SJCRH30 (cell line): ENCODE measurements at regions not wholly inside any gene's neighbourhood (a gene's known extent, or its start where the extent isn't known, plus 50 kb on each side); places are given as distances from the start of the nearest gene placed in this dataset.

Experiments used
- DNase-seq, 2 experiments: peaks; one replicate each; pipeline ENCODE4 v3.0.0-alpha.2; 2015 to 2020
- H3K27ac ChIP-seq: fragments of 250-450 bp; sonication (Bioruptor Pico); 2 replicates; pipeline ENCODE4 v1.5.1; 2020; ENCODE audit warnings: mild to moderate bottlenecking, moderate library complexity
- H3K27me3 ChIP-seq: fragments of 250-450 bp; sonication (Bioruptor Pico); 2 replicates; pipeline ENCODE4 v1.5.1; 2020; ENCODE audit warnings: mild to moderate bottlenecking, moderate library complexity
- H3K36me3 ChIP-seq: fragments of 250-450 bp; sonication (Bioruptor Pico); 2 replicates; pipeline ENCODE4 v1.5.1; 2020; ENCODE audit warnings: mild to moderate bottlenecking, moderate library complexity
- H3K4me1 ChIP-seq: fragments of 250-450 bp; sonication (Bioruptor Pico); 2 replicates; pipeline ENCODE4 v1.5.1; 2020; ENCODE audit warnings: mild to moderate bottlenecking, moderate library complexity
- H3K4me3 ChIP-seq: fragments of 250-450 bp; sonication (Bioruptor Pico); 2 replicates; pipeline ENCODE4 v1.5.1; 2020; ENCODE audit warnings: mild to moderate bottlenecking, moderate library complexity
- H3K9me3 ChIP-seq: fragments of 250-450 bp; sonication (Bioruptor Pico); replicated peaks from 2 replicates; pipeline ENCODE4 v1.5.1; 2020; ENCODE audit warnings: mild to moderate bottlenecking, moderate library complexity

GRCh38 chr1:218679391-218679790 is 334.3 kb downstream of the TGFB2 start:
- peaks cover 11% of the 10 kb centered on the region; the same call in 1 of the 2 replicates for H3K9me3 ChIP-seq
- no peaks in the 10 kb centered on the region for H3K36me3 ChIP-seq
- H3K27me3 ChIP-seq, result no peaks in the 10 kb centered on the region
- peaks cover 22% of the 10 kb centered on the region for H3K4me1 ChIP-seq
- no peak overlapping the region for H3K4me3 ChIP-seq
- no peak for DNase-seq
- H3K27ac ChIP-seq, result no peak overlapping the region

GRCh38 chr1:218679988-218680748 is 335.0 kb downstream of the TGFB2 start:
- no peaks in the 10 kb centered on the region for H3K36me3 ChIP-seq
- peaks cover 11% of the 10 kb centered on the region; the same call in 1 of the 2 replicates for H3K9me3 ChIP-seq
- H3K27me3 ChIP-seq, result no peaks in the 10 kb centered on the region
- H3K4me3 ChIP-seq, result no peak overlapping the region
- H3K4me1 ChIP-seq, result peaks cover 17% of the 10 kb centered on the region
- no peak for DNase-seq
- no peak overlapping the region for H3K27ac ChIP-seq

GRCh38 chr1:218683242-218683641 is 338.1 kb downstream of the TGFB2 start:
- Histone ChIP-seq H3K36me3 (no peaks in the 10 kb centered on the region), H3K9me3 (peaks cover 16% of the 10 kb centered on the region; the same call in 1 of the 2 replicates), H3K4me1 (no peaks in the 10 kb centered on the region), H3K27me3 (no peaks in the 10 kb centered on the region), H3K27ac (no peak overlapping the region), H3K4me3 (no peak overlapping the region)
- no peak for DNase-seq

- H3K27ac ChIP-seq, result no peak overlapping the region
- no peaks in the 10 kb centered on the region for H3K4me1 ChIP-seq
- H3K36me3 ChIP-seq, result no peaks in the 10 kb centered on the region
- no peaks in the 10 kb centered on the region for H3K27me3 ChIP-seq
- DNase-seq, result no peak
- no peak overlapping the region for H3K4me3 ChIP-seq
- H3K9me3 ChIP-seq, result peaks cover 14% of the 10 kb centered on the region; the same call in 1 of the 2 replicates
Measured at GRCh38 chr1:218686258-218686657, 341.1 kb downstream of the TGFB2 start.

- H3K27me3 ChIP-seq, result no peaks in the 10 kb centered on the region
- H3K4me3 ChIP-seq, result no peak overlapping the region
- H3K9me3 ChIP-seq, result peaks cover 9% of the 10 kb centered on the region; the same call in 1 of the 2 replicates
- no peaks in the 10 kb centered on the region for H3K4me1 ChIP-seq
- H3K36me3 ChIP-seq, result no peaks in the 10 kb centered on the region
- no peak for DNase-seq
- no peak overlapping the region for H3K27ac ChIP-seq
Measured at GRCh38 chr1:218686761-218687160, 341.6 kb downstream of the TGFB2 start.

- Histone ChIP-seq H3K9me3 (no peaks in the 10 kb centered on the region; the same call in 1 of the 2 replicates), H3K4me1 (peaks cover 4% of the 10 kb centered on the region), H3K27ac (no peak overlapping the region), H3K4me3 (no peak overlapping the region), H3K27me3 (no peaks in the 10 kb centered on the region), H3K36me3 (no peaks in the 10 kb centered on the region; the same call in 1 of the 2 replicates)
- no peak for DNase-seq
Measured at GRCh38 chr1:218692808-218693207, 347.7 kb downstream of the TGFB2 start.

- no peaks in the 10 kb centered on the region for H3K27me3 ChIP-seq
- no peak overlapping the region for H3K27ac ChIP-seq
- H3K9me3 ChIP-seq, result no peaks in the 10 kb centered on the region; the same call in 1 of the 2 replicates
- H3K36me3 ChIP-seq, result no peaks in the 10 kb centered on the region; the same call in 1 of the 2 replicates
- no peak for DNase-seq
- peaks cover 4% of the 10 kb centered on the region for H3K4me1 ChIP-seq
- H3K4me3 ChIP-seq, result no peak overlapping the region
Measured at GRCh38 chr1:218693599-218693998, 348.5 kb downstream of the TGFB2 start.

- peaks cover 4% of the 10 kb centered on the region for H3K4me1 ChIP-seq
- H3K9me3 ChIP-seq, result no peaks in the 10 kb centered on the region; the same call in 1 of the 2 replicates
- no peak for DNase-seq
- no peak overlapping the region for H3K27ac ChIP-seq
- no peaks in the 10 kb centered on the region for H3K27me3 ChIP-seq
- H3K36me3 ChIP-seq, result no peaks in the 10 kb centered on the region; the same call in 1 of the 2 replicates
- H3K4me3 ChIP-seq, result no peak overlapping the region
Measured at GRCh38 chr1:218694085-218694484, 348.9 kb downstream of the TGFB2 start.

- no peak overlapping the region for H3K27ac ChIP-seq
- peaks cover 4% of the 10 kb centered on the region for H3K4me1 ChIP-seq
- H3K4me3 ChIP-seq, result no peak overlapping the region
- no peaks in the 10 kb centered on the region; the same call in 1 of the 2 replicates for H3K36me3 ChIP-seq
- no peaks in the 10 kb centered on the region for H3K27me3 ChIP-seq
- DNase-seq, result no peak
- no peaks in the 10 kb centered on the region; the same call in 1 of the 2 replicates for H3K9me3 ChIP-seq
Measured at GRCh38 chr1:218694636-218695035, 349.5 kb downstream of the TGFB2 start.

- no peak overlapping the region for H3K4me3 ChIP-seq
- H3K9me3 ChIP-seq, result no peaks in the 10 kb centered on the region; the same call in 1 of the 2 replicates
- no peaks in the 10 kb centered on the region for H3K27me3 ChIP-seq
- H3K27ac ChIP-seq, result no peak overlapping the region
- H3K4me1 ChIP-seq, result peaks cover 4% of the 10 kb centered on the region
- no peaks in the 10 kb centered on the region; the same call in 1 of the 2 replicates for H3K36me3 ChIP-seq
- no peak for DNase-seq
Measured at GRCh38 chr1:218695525-218695924, 350.4 kb downstream of the TGFB2 start.

GRCh38 chr1:218698141-218698540 is 353.0 kb downstream of the TGFB2 start:
- no peaks in the 10 kb centered on the region; the same call in 1 of the 2 replicates for H3K36me3 ChIP-seq
- H3K27me3 ChIP-seq, result no peaks in the 10 kb centered on the region

GRCh38 chr1:218699421-218699820 is 354.3 kb downstream of the TGFB2 start:
- no peak for DNase-seq
- Histone ChIP-seq H3K36me3 (no peaks in the 10 kb centered on the region; the same call in 1 of the 2 replicates), H3K4me3 (no peak overlapping the region), H3K9me3 (no peaks in the 10 kb centered on the region; the same call in 1 of the 2 replicates), H3K27ac (no peak overlapping the region), H3K27me3 (no peaks in the 10 kb centered on the region), H3K4me1 (peaks cover 8% of the 10 kb centered on the region)

More at GRCh38 chr1:218698141-218698540, 353.0 kb downstream of the TGFB2 start:
- no peak for DNase-seq
- no peak overlapping the region for H3K27ac ChIP-seq
- no peaks in the 10 kb centered on the region; the same call in 1 of the 2 replicates for H3K9me3 ChIP-seq
- H3K4me3 ChIP-seq, result no peak overlapping the region
- H3K4me1 ChIP-seq, result peaks cover 11% of the 10 kb centered on the region

- no peaks in the 10 kb centered on the region; the same call in 1 of the 2 replicates for H3K36me3 ChIP-seq
- peaks cover 8% of the 10 kb centered on the region for H3K4me1 ChIP-seq
- H3K27me3 ChIP-seq, result no peaks in the 10 kb centered on the region
- no peak for DNase-seq
- H3K27ac ChIP-seq, result no peak overlapping the region
- no peak overlapping the region for H3K4me3 ChIP-seq
- no peaks in the 10 kb centered on the region; the same call in 1 of the 2 replicates for H3K9me3 ChIP-seq
Measured at GRCh38 chr1:218699865-218700264, 354.7 kb downstream of the TGFB2 start.

GRCh38 chr1:218700666-218701065 is 355.5 kb downstream of the TGFB2 start:
- Histone ChIP-seq H3K36me3 (no peaks in the 10 kb centered on the region; the same call in 1 of the 2 replicates), H3K27ac (no peak overlapping the region), H3K9me3 (no peaks in the 10 kb centered on the region; the same call in 1 of the 2 replicates), H3K27me3 (no peaks in the 10 kb centered on the region), H3K4me3 (no peak overlapping the region), H3K4me1 (peaks cover 15% of the 10 kb centered on the region)
- no peak for DNase-seq

- Histone ChIP-seq H3K27me3 (no peaks in the 10 kb centered on the region), H3K4me3 (no peak overlapping the region), H3K4me1 (peaks cover 19% of the 10 kb centered on the region), H3K9me3 (no peaks in the 10 kb centered on the region; the same call in 1 of the 2 replicates), H3K27ac (no peak overlapping the region), H3K36me3 (no peaks in the 10 kb centered on the region)
- no peak for DNase-seq
Measured at GRCh38 chr1:218701131-218701530, 356.0 kb downstream of the TGFB2 start.
